ENCODE measurements at regions not wholly inside any gene's neighbourhood (a gene's known extent, or its start where the extent isn't known, plus 50 kb on each side); places are given as distances from the start of the nearest gene placed in this dataset.

DNA sequence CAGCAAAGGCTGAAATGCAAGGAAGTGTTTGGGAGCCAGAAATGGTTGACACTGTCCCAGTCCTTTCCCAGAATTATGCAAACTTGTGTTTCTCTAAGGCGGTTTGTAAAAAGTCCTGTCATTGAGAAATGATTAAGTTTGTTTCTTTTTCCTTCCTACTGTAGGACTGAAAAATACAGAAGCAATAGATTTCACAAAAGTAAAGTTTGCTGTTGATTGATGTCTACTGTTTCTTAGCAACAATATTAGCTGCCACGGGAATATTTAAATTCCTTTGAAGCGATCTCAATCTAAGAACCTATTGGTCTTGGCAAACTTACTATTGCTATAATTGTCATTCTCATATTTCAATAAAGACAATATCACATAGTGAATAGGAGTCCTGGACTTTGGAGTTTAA, 100.7 kb upstream of the IL12A start:
- DNase-seq, result no peak

DNA sequence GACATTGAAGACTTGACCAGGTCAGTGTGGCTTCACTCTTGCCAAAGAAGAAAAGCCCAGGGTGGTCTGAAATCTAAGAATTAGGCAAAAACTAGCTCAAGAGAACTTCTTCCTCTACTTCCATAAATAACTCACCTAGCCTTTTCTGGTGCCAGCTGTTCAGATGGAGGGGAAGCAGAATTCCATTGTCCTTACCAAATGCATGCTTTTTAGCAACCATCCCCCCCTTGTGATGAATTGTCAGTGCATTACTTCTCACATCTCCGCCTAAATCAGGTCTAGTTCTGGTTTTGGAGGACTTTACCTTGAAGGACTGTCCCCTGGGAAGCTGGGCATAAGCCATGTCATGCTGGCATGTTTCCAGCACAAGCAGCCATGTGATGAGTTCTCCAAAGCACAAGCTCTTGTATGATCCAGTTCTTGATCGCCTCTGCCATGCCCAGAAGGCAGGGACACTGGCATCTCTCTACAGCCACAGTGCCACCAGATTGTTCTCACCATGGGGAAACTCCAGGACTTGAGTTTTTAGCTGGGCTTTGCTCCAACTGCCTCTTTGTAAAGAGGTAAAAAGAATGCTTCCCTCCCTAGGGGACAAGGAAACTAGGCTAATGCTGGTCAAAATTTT, 96.4 kb upstream of the IL12A start:
- DNase-seq, result no peak

DNA sequence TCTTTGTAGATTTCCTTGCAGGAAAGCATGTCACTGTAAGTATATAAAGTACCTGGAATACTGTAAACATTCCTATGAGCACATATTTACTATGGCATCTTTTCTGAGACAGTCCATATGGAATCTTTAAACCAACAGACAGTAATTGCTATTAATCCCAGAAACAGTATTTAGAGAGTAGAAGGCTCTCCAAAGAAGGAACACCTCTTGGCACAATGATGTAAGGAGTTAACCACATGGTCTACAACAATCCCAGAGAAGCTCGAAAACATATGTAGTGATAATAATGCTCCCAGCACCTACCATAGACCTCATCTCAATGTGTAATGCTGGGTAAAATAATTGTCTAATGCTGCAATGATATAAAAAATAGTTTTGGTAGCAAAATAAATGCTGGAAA, 95.8 kb upstream of the IL12A start:
- no peak for DNase-seq

DNA sequence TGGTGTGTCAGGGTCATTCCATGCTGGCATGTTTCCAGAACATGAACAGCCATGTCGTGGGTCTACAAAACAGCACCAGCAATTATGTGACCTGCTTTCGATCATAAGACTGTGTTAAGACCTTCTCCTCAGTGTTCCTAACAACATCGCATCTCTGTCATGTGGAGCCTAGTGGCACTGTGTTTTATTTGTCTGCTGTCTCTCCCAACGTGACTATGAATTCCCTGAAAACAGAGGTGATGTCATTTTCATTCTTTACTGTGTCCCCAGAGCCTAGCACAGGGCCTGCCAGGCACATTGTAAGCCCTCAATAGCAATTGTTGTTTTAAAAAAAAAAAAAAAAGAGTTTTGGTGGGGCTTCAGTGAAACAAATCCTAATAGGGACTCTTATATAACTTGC, 94.2 kb upstream of the IL12A start:
- no peak for DNase-seq

DNA sequence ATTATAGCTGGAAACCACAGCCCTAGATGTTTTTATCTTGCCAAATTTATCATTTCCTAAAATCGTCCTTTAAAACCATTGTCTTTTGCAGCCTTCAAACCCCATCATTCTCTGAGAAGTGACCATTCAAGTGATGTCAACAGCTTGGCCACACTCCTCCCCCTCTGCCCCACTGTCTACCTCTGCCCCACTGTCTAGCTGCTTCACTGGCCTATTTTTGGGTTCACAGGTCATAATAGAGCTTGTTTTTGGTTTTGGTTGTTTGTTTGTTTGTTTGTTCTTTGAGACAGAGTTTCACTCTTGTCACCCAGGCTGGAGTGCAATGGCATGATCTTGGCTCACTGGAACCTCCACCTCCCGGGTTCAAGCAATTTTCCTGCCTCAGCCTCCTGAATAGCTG, 93.2 kb upstream of the IL12A start:
- DNase-seq, result no peak

DNA sequence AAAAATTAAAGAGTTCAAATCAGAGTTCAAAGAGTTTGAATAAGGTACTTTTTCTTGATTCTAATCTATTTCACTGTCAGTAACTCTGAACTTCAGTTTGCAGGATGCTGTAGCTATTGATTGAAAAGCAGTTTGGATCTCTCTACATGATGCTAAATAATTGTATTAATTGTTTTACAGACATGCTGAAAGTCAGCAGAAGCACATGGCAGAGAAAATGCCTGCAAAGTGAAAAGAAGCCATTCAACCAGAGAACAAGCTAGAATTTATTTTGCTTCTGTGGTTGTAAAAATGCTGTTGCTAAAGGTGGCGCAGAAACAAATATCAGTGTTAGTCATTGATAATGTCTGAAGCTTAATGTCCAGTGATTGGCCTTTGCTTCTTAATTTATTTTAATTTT, 92.1 kb upstream of the IL12A start:
- no peak for DNase-seq

DNA sequence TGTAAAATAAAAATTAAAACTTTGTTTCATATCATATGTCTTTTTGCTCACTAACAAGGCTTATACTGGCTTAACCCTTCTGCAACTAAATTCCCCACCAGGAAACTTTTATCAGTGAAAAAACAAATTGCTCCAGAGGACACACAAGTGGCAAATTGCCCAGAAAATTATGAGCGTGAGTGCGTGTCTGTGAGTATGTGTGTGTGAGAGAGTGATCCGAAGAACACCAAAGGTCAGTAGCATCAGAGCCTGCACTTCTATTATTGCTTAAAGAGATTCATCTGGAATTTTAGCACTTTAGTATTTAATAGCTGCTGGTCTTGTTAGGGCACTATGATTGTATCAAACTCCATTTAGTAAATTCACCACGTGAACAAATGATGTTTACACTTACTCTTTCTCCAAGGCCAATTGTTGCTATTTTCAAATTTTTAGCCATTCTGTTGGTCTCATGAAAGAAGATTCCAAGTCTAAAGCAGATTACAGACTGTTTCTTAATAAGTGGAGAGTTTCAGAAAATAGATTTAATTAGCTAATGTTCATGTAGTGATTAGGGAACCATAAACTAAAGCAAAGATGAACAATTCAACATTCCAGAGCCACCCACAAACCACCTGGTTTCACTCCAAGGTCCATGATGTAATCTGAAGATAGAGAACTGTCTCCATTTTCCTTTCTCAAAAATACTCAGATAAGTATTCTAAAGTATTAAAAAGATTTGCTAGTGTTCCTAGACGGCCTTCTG, 91.1 kb upstream of the IL12A start:
- DNase-seq, result no peak

DNA sequence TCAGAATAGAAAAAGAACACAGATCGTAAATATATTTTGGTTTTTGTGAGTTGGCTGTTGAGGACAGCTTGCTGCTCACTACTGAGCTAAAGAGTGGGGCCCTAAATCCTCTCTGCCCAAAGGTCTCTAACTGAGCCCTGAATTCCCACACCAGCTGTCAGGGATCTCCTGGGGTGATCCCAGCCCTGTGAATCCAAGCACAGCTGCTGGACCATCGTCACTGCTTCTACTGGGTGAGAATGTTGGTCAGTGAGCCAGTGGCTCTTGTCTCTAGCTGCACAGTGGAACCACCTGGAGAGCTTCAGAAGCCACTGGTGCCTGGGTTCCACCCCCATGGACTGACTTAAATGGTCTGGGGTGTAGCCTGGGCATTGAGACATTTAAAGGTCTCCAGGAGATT, 90.5 kb upstream of the IL12A start:
- no peak for DNase-seq

DNA sequence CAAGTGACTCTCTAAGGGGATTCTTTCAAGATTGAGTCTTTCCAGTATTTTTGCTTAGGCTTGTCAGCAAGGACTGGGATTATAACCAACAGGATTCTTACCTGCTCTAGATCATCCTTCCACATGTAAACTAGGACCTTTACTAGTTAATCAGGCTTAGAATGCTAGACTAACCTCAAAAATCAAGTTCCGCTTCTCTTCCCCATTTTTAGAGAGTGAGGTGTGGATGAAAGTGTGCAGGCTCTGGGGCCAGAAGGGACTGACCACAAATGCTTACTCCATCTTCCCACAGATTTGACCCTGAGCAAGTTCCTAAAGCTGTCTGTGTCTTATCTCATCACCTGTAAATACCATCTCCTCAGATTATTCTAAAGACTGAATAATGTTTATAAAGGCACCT, 89.5 kb upstream of the IL12A start:
- no peak for DNase-seq

DNA sequence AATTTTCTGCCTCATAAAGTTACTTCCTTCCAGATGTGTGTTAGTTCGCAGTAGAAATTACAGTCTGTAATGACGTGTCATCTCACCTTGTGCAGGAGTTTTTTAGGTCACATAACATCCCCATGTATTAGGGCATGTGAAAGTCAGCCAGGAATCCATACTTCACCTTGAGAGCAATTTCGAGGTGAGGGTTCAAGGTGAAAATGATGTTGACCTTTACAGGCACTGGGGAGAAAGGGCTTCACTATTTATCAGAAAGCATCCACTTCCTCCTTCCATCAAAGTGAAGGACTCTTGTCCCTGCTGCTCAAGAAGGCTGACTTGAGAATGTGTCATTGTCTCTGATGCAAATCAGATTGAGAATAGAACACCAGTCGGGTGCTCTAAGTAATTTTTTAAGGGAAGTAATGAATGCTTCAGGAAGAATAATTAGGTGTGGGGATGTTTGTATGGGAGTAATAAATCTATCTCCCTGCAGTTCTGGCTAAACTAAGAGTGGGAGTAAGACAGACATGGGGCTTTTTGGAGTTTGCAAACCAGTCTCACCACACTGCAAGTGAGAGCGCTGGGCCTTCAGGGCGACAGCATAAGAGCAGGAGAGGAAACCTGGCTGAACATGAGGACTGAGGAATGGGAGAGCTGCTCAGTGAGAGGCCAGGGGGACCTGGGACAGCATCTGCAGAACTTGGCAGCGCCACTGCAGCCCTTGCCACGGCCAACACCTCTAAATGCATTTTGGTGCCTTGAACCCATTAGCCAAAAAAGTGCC, 85.9 kb upstream of the IL12A start:
- no peak for DNase-seq

DNA sequence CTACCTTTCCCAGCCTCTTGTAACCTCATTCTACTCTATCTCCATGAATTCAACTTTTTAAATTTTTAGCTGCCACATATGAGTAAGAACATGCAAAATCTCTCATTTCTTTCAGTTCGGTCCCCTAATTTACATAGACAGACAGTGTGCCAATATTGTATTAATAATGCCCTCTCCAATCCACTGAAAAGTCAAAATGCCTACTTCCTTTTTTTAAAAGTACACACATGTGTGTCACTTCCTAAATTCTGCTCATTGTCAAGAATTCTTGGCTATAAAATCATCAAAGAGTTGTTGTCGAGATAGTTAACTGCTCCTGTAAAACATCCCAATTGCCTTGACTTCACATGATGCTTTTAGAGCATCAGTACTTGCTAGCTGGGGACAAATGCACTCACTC, 84.2 kb upstream of the IL12A start:
- DNase-seq, result no peak

DNA sequence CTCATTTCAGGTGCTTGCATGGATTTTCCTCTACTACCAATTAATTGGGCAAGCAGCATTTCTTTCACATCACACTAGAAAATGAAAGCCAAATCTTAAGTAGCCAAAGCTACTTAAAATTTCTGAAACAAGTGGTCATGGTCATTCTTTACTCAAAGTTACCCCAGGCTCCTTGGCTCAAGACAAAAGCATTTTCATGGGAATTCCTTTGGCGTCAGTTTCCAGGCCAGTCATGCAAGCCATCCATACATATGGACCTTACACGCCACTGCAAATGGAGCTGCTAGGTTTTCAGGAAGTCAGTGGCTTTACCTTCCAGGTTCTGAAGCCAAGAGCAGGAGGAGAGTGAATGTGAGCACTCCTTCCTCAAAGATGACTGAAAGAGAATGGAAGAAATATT, 83.7 kb upstream of the IL12A start:
- DNase-seq, result no peak

DNA sequence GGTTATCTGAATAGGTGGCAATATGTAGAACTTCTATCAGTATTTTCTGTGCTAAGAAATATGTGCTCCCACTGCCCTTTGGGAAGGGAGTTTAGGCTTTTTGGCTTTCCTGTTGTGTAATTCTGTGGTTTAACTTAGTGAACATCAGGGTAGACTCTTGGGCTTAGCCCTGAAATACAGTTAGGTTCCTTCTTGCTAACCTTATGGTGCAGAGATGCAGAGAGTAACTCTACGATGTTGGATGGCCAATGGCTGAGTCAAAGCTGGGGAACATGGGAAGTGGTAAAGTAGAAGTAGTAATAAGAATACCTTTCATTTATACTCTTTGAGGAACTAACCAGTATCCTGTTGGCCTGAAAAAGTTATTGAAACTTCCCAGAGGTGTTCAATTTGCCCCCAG, 80.8 kb upstream of the IL12A start:
- no peak for DNase-seq

DNA sequence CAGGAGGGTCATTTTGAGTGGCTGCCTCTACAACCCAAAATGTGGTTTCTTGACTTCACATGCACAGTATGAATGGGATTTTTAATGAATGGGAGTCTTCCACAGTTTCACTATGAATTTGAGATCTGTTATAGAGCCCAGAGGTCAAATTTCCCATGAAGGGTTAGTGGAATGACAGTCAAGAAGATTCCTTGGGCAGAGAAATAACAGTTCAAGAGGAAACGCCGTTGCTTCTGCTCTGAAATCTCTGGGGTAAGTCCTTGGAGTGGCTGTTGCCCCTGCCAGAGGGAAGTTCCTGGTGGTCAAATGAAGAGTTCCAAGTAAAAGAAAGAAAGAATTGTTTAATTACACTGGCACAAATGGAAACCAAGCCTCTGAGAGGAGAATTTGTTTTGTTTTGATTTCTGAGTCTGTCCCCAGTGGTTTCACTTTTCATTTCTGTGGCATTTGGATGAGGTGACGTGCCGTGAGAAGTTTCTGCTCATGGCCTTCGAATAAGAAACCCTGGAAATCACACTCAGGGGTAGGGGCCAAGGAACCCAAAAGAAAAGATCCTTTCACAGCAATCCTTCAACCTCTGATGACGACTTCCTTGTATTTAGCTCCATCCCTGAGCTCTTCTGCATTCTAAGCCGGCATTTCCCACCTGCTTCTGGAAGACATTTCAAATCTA, 77.5 kb upstream of the IL12A start:
- DNase-seq, result no peak

DNA sequence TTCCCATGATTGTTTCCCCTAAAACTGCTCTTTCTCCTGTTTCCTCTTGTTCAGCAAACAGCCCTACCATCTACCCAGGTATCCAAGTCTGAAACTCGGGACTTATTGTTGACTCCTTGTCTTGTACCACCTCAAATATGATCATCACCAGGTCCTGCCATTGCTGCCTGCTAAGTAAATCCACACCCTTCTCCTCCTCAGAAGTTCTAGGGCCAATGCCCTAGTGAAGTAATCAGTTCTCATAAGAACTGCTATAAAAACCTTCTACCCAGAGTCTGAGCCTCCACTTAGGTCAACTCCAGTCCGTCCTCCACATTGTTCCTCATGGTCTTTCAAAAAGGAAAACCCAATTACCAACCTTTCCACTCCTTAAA, 77.0 kb upstream of the IL12A start:
- no peak for DNase-seq

DNA sequence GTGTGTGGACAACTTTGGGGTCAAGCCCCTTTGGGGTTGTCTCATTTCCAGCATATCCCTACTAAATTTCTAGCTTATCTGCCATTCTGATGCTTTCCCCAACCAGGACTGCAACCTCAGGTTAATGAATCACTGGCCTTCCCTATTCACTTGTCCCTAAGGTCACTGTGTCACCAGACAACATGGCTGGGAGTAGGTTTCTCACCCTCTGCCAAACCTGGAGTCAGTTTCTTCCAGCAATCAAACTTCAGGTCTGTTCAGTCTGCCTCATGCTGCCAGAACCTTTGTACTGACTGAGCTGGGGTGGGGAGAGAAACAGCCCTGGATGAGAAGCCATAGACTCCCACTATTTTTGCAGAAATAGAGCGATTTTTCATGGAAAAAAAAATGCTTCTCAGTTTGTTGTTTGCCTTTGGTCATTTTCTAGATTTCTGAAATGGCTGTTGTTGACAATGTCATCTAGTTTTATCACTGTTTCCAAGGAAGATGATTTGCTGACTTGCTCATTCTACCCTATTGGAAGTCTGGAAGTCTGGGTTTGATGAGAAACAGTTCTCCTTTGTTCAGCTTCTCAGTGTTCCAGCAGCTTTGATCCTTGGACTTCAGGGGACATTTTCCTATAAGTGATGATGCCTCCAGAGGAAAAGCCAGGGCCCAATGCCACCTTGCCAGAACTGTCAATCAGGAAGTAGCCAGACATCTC, 74.8 kb upstream of the IL12A start:
- DNase-seq, result no peak

DNA sequence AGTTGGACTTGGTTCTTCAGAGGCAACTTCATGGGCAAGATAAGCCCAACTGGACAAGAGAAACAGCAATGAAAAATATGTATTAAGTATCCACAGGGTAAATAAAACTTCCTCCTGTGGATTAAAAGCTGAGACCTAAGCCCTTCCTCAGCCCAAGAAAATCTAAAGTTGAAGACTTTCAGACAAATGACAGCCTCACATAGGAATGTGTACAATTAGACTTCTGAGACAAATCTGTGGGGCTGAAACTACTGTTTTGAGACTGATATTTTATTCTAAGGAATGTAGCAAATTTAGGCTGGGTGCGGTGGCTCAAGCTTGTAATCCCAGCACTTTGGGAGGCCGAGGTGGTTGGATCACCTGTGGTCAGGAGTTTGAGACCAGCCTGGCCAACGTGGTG, 74.2 kb upstream of the IL12A start:
- DNase-seq, result no peak

DNA sequence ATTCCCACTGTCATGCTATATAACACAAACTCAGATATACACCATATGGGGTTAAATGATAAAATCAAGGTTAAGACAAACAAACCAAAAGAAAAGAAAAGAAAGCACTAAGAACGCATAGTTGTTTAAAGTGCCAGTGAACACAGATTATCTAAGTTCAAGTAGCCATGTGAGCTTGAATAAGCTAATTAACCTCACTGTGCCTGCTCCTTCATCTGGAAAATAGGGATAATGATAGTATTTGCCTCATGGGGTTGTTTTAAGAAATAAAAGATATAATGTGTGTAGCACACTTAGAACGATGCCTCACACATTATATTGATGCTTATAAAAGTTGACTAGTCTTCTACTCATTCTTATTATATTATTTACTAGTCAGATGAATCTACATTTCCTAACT, 72.6 kb upstream of the IL12A start:
- no peak for DNase-seq

DNA sequence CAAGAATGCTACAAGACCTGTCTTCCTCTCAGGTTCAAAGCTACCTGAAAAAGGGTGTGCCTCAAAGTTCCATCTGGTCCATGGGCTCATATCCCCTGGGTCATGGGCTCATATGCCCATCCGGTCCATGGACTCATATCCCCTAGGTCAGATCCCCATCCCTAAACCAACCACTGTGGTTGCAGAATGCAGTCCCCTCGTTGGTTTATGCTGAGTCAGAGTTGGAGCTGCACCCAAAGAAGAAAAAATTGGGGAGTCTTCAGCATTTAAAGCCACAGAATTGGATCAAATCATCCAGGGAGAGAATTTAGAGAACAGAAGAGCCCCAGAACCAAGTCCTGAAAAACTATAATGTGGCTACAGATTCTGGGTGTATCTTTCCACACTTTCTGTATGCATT, 71.5 kb upstream of the IL12A start:
- DNase-seq, result no peak

DNA sequence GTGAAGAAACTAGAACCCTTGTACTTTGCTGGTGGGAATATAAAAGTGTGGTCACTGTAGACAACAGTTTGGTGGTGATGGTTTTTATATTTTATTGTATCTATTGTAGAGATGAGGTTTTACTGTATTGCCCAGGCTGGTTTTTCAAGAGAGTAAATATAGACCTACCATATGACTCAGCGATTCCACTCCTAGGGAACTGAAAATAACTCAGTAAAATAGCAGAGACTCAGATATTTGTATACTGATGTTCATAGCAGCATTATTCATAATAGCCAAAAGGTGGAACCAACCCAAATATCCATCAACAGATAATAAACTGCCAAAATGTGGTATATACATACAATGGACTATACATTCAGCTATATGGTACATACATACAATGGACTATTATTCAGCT, 68.8 kb upstream of the IL12A start:
- no peak for DNase-seq

DNA sequence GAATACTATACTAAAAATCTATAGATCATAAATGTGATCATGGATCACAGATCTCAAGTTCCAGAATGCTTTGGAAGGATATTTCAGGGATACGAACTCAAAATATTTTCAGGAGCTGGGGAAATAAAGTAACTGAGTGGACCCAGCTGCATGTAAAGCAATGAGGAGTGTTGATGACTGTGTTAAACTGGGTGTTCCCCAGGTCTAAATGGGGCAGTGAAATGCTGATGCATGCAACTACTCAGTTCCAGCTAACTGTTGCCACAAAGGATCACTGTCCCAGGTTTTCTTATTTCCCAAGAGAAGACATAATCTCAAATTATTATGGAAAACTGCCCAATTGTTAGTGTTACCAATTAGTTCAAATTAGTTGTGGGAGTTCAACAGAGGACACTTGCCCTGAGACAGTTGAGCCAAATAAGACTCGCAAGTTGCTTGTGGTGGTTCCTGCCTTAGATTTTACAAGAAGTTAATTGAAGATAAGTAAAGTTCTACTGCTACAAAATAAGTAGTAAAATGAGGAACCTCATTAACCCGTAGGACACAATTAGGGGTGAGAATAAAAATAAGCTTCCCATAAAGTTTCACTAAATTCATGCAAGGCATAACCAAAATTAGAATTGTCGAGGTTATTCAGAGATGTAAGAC, 66.3 kb upstream of the IL12A start:
- DNase-seq, result no peak

DNA sequence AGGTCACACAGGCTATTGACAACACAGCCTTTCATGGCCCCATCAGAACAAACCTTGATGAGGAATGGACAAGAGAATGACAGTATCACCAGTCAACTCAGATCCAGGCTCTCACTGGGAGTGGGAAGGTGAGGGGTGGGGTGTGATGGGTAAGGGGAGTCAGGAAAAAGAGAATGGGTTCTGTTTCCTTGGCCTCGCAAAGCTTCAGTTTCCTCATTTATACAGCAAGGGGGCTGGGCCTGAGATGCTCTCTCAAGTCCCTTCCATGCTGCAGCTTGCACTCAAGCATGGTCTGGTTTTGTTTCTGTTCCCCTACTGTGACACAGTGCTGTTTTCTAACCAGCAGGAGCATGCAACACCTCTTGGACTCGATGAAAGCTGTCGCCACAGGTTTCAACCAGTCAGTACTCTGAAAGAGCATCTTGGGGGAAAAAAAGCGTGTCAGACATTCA, 65.7 kb upstream of the IL12A start:
- no peak for DNase-seq

DNA sequence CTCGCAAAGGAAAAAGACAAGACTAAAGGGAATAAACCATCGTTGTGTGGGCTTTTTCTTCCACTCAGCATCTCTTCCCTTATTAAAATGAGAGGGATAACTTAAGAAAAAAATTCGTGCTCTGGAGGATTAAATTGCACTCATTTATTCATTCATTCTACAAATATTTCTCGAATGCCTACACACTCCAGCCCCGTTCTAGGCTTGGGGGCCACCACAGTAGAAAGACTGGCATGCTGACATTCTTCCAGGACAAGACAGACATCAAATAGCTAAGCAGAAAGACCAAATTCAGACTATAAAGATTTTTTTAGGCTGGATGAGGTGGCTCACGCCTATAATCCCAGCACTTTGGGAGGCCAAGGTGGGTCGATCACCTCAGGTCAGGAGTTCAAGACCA, 65.3 kb upstream of the IL12A start:
- no peak for DNase-seq
